Transverse colon (tissue), 4 donors: ENCODE measurements at regions not wholly inside any gene's neighbourhood (a gene's known extent, or its start where the extent isn't known, plus 50 kb on each side); places are given as distances from the start of the nearest gene placed in this dataset.

ENCODE experiments used
- DNase-seq: peaks from one replicate; pipeline ENCODE4 v3.0.0-alpha.2; 2019
- H3K27ac ChIP-seq, 4 donors: fragments of 200-600 bp; sonication (generic); 2 replicates each; pipeline ENCODE4 v1.5.1; 2016 to 2018; ENCODE audit warnings: inconsistent platforms in 4 of 4
- H3K27me3 ChIP-seq: fragments of 200-600 bp; sonication (generic); 2 replicates; pipeline ENCODE4 v1.5.1; 2017; ENCODE audit warnings: inconsistent platforms
- H3K36me3 ChIP-seq, 4 donors: fragments of 200-600 bp; sonication (generic); 2 replicates each; pipeline ENCODE4 v1.5.1; 2017 to 2019; ENCODE audit warnings: inconsistent platforms in 4 of 4
- H3K4me1 ChIP-seq, 4 donors: fragments of 200-600 bp; sonication (generic); 2 replicates each; pipeline ENCODE4 v1.5.1; 2017 to 2020; ENCODE audit warnings: inconsistent platforms in 4 of 4
- H3K4me3 ChIP-seq, 4 donors: fragments of 200-600 bp; sonication (generic); 1 replicate in 1 of 4; 2 replicates in 3 of 4; pipeline versions ENCODE4 v1.5.1 to v1.6.1; 2017 to 2019; ENCODE audit warnings: inconsistent platforms in 4 of 4
- H3K9me3 ChIP-seq, 2 donors: fragments of 200-600 bp; sonication (generic); 2 replicates each; pipeline ENCODE4 v1.5.1; 2017 to 2019; ENCODE audit warnings: inconsistent platforms in 2 of 2
- CTCF ChIP-seq, 5 experiments: fragments of 200-600 bp in 3 of 5; fragments of 450-650 bp in 2 of 5; sonication (generic) in 3 of 5; IDR thresholded peaks; 1 replicate in 2 of 5; 2 replicates in 3 of 5; pipeline ENCODE4 v1.5.1; 2016 to 2017; ENCODE audit warnings: antibody characterized with exemption in 5 of 5, inconsistent platforms in 3 of 5, mild to moderate bottlenecking in 2 of 5, moderate library complexity in 1 of 5
- EP300 ChIP-seq: sonication (generic); formaldehyde crosslinking; IDR thresholded peaks from one replicate; pipeline ENCODE4 v1.6.1; 2017; ENCODE audit warnings: antibody characterized with exemption, low read depth
- POLR2A ChIP-seq: fragments of 450-650 bp; IDR thresholded peaks from one replicate; pipeline ENCODE4 v1.6.1; 2016; ENCODE audit warnings: antibody characterized with exemption, mild to moderate bottlenecking, moderate library complexity
- POLR2AphosphoS5 ChIP-seq, 3 donors: sonication (generic); formaldehyde crosslinking; IDR thresholded peaks; one replicate each; pipeline ENCODE4 v1.6.1; 2016; ENCODE audit warnings: antibody characterized with exemption in 3 of 3
- WGBS, 2 donors: methylation state at CpG; one replicate each; pipeline ENCODE4 v1.1.5; 2018; ENCODE audit warnings: low coverage in 1 of 2; 5-methylcytosine and 5-hydroxymethylcytosine counted together
- in situ Hi-C, 4 donors: fragments of 200-750 bp; cut with MboI; loops; one replicate each; pipeline versions ENCODE4 v1.15.0 to v1.15.1; 2017; ENCODE audit warnings: low sequenced_read_pairs in 3 of 4, low pct_ligation_motif_present in 1 of 4, low pct_unique_long_range_greater_than_20kb in 1 of 4
- intact Hi-C: fragments of 100-400 bp; cut with DNase I; formaldehyde crosslinking; loops from one replicate; pipeline ENCODE4 v1.15.1; 2023; ENCODE audit warnings: low total_unique reads

GRCh38 chr10:52869864-52870263, 97.3 kb upstream of the MBL2 start:
- no peaks in the 10 kb centered on the region for H3K9me3 ChIP-seq
- WGBS, 2 donors, result 78% methylated on average over 2 of the region's 2 CpGs; no CpG with 5 or more reads in 1 of the 2 donors
- no peak for TF ChIP-seq POLR2AphosphoS5 (IDR thresholded peaks at IDR 0.05)
- TF ChIP-seq EP300, result no peak
- TF ChIP-seq POLR2A, result no peak
- DNase-seq, result no peak
- no peaks in the 10 kb centered on the region for H3K27me3 ChIP-seq
- H3K4me1 ChIP-seq, result no peaks in the 10 kb centered on the region
- H3K4me3 ChIP-seq, result no peak overlapping the region
- intact Hi-C loops, result no loop called here
- H3K36me3 ChIP-seq, result no peaks in the 10 kb centered on the region
- H3K27ac ChIP-seq, result no peak overlapping the region
- in situ Hi-C loops, result no loop called here

- WGBS, 2 donors, result 82 to 96% methylated on average over 2 to 9 of the region's 9 CpGs
- no peak for DNase-seq
- no peak overlapping the region for H3K4me3 ChIP-seq
- in situ Hi-C loops (no loop called here), intact Hi-C loops (no loop called here)
- H3K4me1 ChIP-seq, result no peaks in the 10 kb centered on the region
- no peaks in the 10 kb centered on the region for H3K9me3 ChIP-seq
- TF ChIP-seq EP300, result no peak
- TF ChIP-seq POLR2AphosphoS5 (IDR thresholded peaks at IDR 0.05), result no peak
- TF ChIP-seq POLR2A, result no peak
- TF ChIP-seq CTCF (IDR thresholded peaks at IDR 0.05), result no peak
- no peak overlapping the region for H3K27ac ChIP-seq
- H3K36me3 ChIP-seq, result no peaks in the 10 kb centered on the region
- H3K27me3 ChIP-seq, result no peaks in the 10 kb centered on the region
Measured at GRCh38 chr10:52865213-52865612, 92.6 kb upstream of the MBL2 start.

- Histone ChIP-seq H3K4me3 (no peak overlapping the region), H3K9me3 (no peaks in the 10 kb centered on the region), H3K27me3 (no peaks in the 10 kb centered on the region), H3K36me3 (no peaks in the 10 kb centered on the region), H3K27ac (no peak overlapping the region), H3K4me1 (no peaks in the 10 kb centered on the region)
- intact Hi-C loops (no loop called here), in situ Hi-C loops (no loop called here)
- 72% methylated on average over 10 of the region's 10 CpGs; no CpG with 5 or more reads in 1 of the 2 donors for WGBS, 2 donors
- no peak for DNase-seq
- TF ChIP-seq CTCF (IDR thresholded peaks at IDR 0.05) (no peak), EP300 (no peak), POLR2AphosphoS5 (IDR thresholded peaks at IDR 0.05) (no peak), POLR2A (no peak)
Measured at GRCh38 chr10:52864201-52865106, 91.9 kb upstream of the MBL2 start.

- Histone ChIP-seq H3K4me1 (no peaks in the 10 kb centered on the region), H3K9me3 (no peaks in the 10 kb centered on the region), H3K36me3 (no peaks in the 10 kb centered on the region), H3K4me3 (no peak overlapping the region), H3K27ac (no peak overlapping the region), H3K27me3 (no peaks in the 10 kb centered on the region)
- TF ChIP-seq POLR2A (no peak), CTCF (IDR thresholded peaks at IDR 0.05) (no peak), EP300 (no peak), POLR2AphosphoS5 (IDR thresholded peaks at IDR 0.05) (no peak)
- intact Hi-C loops, result no loop called here
- WGBS, 2 donors, result 69 to 80% methylated on average over 2 of the region's 2 CpGs
- in situ Hi-C loops, result no loop called here
- no peak for DNase-seq
Measured at GRCh38 chr10:52858722-52859121, 86.1 kb upstream of the MBL2 start.
